BLaER1 (cell line): ENCODE measurements at regions not wholly inside any gene's neighbourhood (a gene's known extent, or its start where the extent isn't known, plus 50 kb on each side); places are given as distances from the start of the nearest gene placed in this dataset.

Source experiments
- H3K27ac ChIP-seq: shearing (Covaris generic); formaldehyde crosslinking; 2 replicates; pipeline ENCODE4 v1.8.1; 2022
- H3K27me3 ChIP-seq: shearing (Covaris generic); formaldehyde crosslinking; 2 replicates; pipeline ENCODE4 v1.8.1; 2022
- H3K36me3 ChIP-seq: shearing (Covaris generic); formaldehyde crosslinking; 2 replicates; pipeline ENCODE4 v1.8.1; 2022
- H3K4me1 ChIP-seq: shearing (Covaris generic); formaldehyde crosslinking; 2 replicates; pipeline ENCODE4 v1.8.1; 2022
- H3K4me2 ChIP-seq: shearing (Covaris generic); formaldehyde crosslinking; 2 replicates; pipeline ENCODE4 v1.8.1; 2022
- H3K4me3 ChIP-seq: shearing (Covaris generic); formaldehyde crosslinking; 2 replicates; pipeline ENCODE4 v1.8.1; 2022
- H3K9ac ChIP-seq: shearing (Covaris generic); formaldehyde crosslinking; 2 replicates; pipeline ENCODE4 v1.8.1; 2022
- H3K9me3 ChIP-seq: shearing (Covaris generic); formaldehyde crosslinking; 2 replicates; pipeline ENCODE4 v1.8.1; 2022
- H4K20me1 ChIP-seq: shearing (Covaris generic); formaldehyde crosslinking; 2 replicates; pipeline ENCODE4 v1.8.1; 2022
- Cebpa-rat ChIP-seq: shearing (Covaris generic); IDR thresholded peaks from 2 replicates; pipeline ENCODE4 v1.8.1; 2022

- H3K9me3 ChIP-seq, result peaks cover 25% of the 10 kb centered on the region
- H4K20me1 ChIP-seq, result no peaks in the 10 kb centered on the region
- no peaks in the 10 kb centered on the region for H3K27me3 ChIP-seq
- peaks cover 53% of the 10 kb centered on the region for H3K4me1 ChIP-seq
- H3K4me3 ChIP-seq, result no peak overlapping the region
- TF ChIP-seq Cebpa-rat, result no peak
- peak overlapping the region; percentile 17 for H3K4me2 ChIP-seq
- H3K27ac ChIP-seq, result no peak overlapping the region
- H3K36me3 ChIP-seq, result peaks cover 11% of the 10 kb centered on the region; the same call in 1 of the 2 replicates
- H3K9ac ChIP-seq, result no peak overlapping the region
Observed at GRCh38 chr2:150145299-150145692, 342.2 kb downstream of the RND3 start.

DNA sequence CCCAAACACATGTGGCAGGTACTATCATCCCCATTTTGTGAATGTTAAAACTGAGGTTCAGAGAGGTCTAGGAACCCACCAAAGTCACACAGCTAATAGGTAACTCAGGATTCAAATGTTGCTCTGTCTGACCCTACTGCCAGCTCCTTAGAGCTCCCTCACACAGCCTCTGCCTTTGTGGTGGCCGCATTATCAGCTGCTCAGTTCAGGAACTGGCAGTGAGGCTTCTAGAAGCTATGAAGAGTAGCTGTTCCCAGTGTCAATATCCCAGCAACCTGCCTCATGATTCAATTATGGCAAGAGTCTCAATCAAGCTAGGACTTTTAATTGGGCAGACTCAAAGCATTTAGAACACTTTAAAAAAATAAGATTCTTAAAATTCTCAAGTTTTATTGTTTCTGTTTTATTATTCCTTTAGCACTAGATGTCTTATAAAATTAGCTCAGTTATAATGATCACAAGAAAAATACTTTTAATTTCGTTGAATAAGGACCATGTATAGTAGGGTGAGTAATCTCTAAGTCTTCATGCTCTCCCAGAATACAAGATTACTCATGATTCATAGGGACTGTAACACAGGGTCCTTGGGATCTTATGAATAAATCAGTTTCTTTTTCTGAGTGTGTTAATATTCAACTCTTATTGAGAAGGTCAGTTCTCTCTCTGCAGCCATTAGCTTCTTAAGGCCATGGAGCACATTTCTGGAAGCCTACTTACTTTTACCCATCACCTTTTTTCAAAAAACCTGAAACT, 342.7 kb downstream of the RND3 start:
- H3K36me3 ChIP-seq, result peaks cover 11% of the 10 kb centered on the region; the same call in 1 of the 2 replicates
- peaks cover 25% of the 10 kb centered on the region for H3K9me3 ChIP-seq
- peak overlapping the region; percentile 72 for H3K4me2 ChIP-seq
- no peak overlapping the region for H3K4me3 ChIP-seq
- peaks cover 59% of the 10 kb centered on the region for H3K4me1 ChIP-seq
- H4K20me1 ChIP-seq, result no peaks in the 10 kb centered on the region
- no peak overlapping the region for H3K9ac ChIP-seq
- no peak for TF ChIP-seq Cebpa-rat
- H3K27me3 ChIP-seq, result no peaks in the 10 kb centered on the region
- peak overlapping the region; percentile 80; the same call in 1 of the 2 replicates for H3K27ac ChIP-seq

GRCh38 chr2:150143087-150143536, 344.4 kb downstream of the RND3 start:
- Histone ChIP-seq H3K27me3 (no peaks in the 10 kb centered on the region), H3K27ac (peak overlapping the region; percentile 80; the same call in 1 of the 2 replicates), H3K4me1 (peaks cover 75% of the 10 kb centered on the region), H3K9ac (no peak overlapping the region), H3K4me2 (peak overlapping the region; percentile 72), H3K4me3 (no peak overlapping the region), H3K9me3 (peaks cover 25% of the 10 kb centered on the region), H3K36me3 (peaks cover 11% of the 10 kb centered on the region; the same call in 1 of the 2 replicates), H4K20me1 (no peaks in the 10 kb centered on the region)
- TF ChIP-seq Cebpa-rat, result no peak

GRCh38 chr2:150142561-150142960, 344.9 kb downstream of the RND3 start:
- no peak overlapping the region for H3K9ac ChIP-seq
- H3K4me1 ChIP-seq, result peaks cover 80% of the 10 kb centered on the region
- no peak overlapping the region for H3K4me3 ChIP-seq
- H4K20me1 ChIP-seq, result no peaks in the 10 kb centered on the region
- H3K27ac ChIP-seq, result peak overlapping the region; percentile 80
- peaks cover 21% of the 10 kb centered on the region for H3K9me3 ChIP-seq
- H3K4me2 ChIP-seq, result peak overlapping the region; percentile 72
- H3K27me3 ChIP-seq, result no peaks in the 10 kb centered on the region
- H3K36me3 ChIP-seq, result peaks cover 11% of the 10 kb centered on the region; the same call in 1 of the 2 replicates
- no peak for TF ChIP-seq Cebpa-rat

DNA sequence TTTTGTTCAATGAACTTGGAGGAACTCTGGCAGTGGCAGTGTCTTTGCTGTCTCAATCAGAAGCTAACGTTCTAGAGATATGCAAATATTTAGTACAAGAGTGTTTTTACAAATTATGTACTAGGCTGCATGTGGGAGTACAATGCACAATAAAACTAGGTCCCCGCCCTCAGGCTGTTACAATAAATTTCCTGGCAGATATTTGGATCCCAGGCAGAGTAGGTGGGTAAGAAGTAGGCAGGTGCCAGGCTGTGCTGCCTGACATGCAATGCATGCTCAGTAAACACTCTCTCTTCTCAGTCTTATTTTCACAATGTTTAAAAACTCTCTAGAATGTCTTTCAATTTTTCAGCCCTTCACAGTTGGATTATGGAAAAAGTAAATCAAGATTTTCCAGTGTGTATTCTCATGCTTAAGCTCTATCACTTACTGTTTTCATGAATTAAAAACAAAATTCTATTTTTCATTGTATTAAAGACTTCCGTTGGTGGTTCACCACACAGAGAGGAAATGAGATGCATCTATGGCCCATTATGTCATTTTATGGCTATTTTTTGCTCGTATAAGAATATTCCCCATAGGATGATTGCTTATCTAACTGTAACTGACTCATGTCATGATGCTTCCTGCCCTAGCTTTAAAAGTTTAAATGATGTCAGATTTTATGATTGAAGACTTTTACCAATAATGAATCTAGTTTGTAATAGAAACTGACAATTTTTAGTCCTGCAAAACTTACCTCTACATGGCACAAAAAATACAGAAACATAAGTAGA, 346.1 kb downstream of the RND3 start:
- no peaks in the 10 kb centered on the region for H3K27me3 ChIP-seq
- peaks cover 88% of the 10 kb centered on the region for H3K4me1 ChIP-seq
- no peaks in the 10 kb centered on the region for H4K20me1 ChIP-seq
- H3K9me3 ChIP-seq, result peaks cover 20% of the 10 kb centered on the region
- H3K4me2 ChIP-seq, result peak overlapping the region; percentile 72
- peak overlapping the region; percentile 80 for H3K27ac ChIP-seq
- peaks cover 5% of the 10 kb centered on the region; the same call in 1 of the 2 replicates for H3K36me3 ChIP-seq
- no peak for TF ChIP-seq Cebpa-rat
- peak overlapping the region; percentile 19; the same call in 1 of the 2 replicates for H3K4me3 ChIP-seq
- H3K9ac ChIP-seq, result peak overlapping the region; percentile 65; the same call in 1 of the 2 replicates

GRCh38 chr2:150140777-150141176, 346.7 kb downstream of the RND3 start:
- Histone ChIP-seq H3K9ac (peak overlapping the region; percentile 65; the same call in 1 of the 2 replicates), H3K4me2 (peak overlapping the region; percentile 72), H3K36me3 (no peaks in the 10 kb centered on the region), H3K27me3 (no peaks in the 10 kb centered on the region), H4K20me1 (no peaks in the 10 kb centered on the region), H3K27ac (peak overlapping the region; percentile 80), H3K4me3 (peak overlapping the region; percentile 19; the same call in 1 of the 2 replicates), H3K9me3 (peaks cover 13% of the 10 kb centered on the region), H3K4me1 (peaks cover 88% of the 10 kb centered on the region)
- TF ChIP-seq Cebpa-rat, result no peak

GRCh38 chr2:150138587-150138986, 348.9 kb downstream of the RND3 start:
- Histone ChIP-seq H3K4me3 (no peak overlapping the region), H3K27me3 (no peaks in the 10 kb centered on the region), H3K9ac (no peak overlapping the region), H3K9me3 (peaks cover 11% of the 10 kb centered on the region; the same call in 1 of the 2 replicates), H3K36me3 (no peaks in the 10 kb centered on the region), H3K4me2 (peak overlapping the region; percentile 72), H3K4me1 (peaks cover 66% of the 10 kb centered on the region), H3K27ac (peak overlapping the region; percentile 80; the same call in 1 of the 2 replicates), H4K20me1 (no peaks in the 10 kb centered on the region)
- no peak for TF ChIP-seq Cebpa-rat

- Histone ChIP-seq H4K20me1 (no peaks in the 10 kb centered on the region), H3K27me3 (no peaks in the 10 kb centered on the region), H3K4me3 (no peak overlapping the region), H3K36me3 (no peaks in the 10 kb centered on the region), H3K4me2 (peak overlapping the region; percentile 72), H3K9me3 (peaks cover 11% of the 10 kb centered on the region; the same call in 1 of the 2 replicates), H3K4me1 (peaks cover 55% of the 10 kb centered on the region), H3K27ac (0 out of 2 replicates have a peak overlapping the region, but pooled peaks have one; percentile 10), H3K9ac (no peak overlapping the region)
- no peak for TF ChIP-seq Cebpa-rat
Observed at GRCh38 chr2:150137338-150138069, 350.0 kb downstream of the RND3 start.

- peaks cover 49% of the 10 kb centered on the region for H3K4me1 ChIP-seq
- no peak overlapping the region for H3K27ac ChIP-seq
- no peak overlapping the region for H3K4me2 ChIP-seq
- no peaks in the 10 kb centered on the region for H3K36me3 ChIP-seq
- no peak overlapping the region for H3K4me3 ChIP-seq
- H3K27me3 ChIP-seq, result no peaks in the 10 kb centered on the region
- no peak overlapping the region for H3K9ac ChIP-seq
- peaks cover 11% of the 10 kb centered on the region; the same call in 1 of the 2 replicates for H3K9me3 ChIP-seq
- no peaks in the 10 kb centered on the region for H4K20me1 ChIP-seq
- no peak for TF ChIP-seq Cebpa-rat
Observed at GRCh38 chr2:150136893-150137292, 350.6 kb downstream of the RND3 start.
